Neural cell (in vitro differentiated cells): ENCODE measurements at regions not wholly inside any gene's neighbourhood (a gene's known extent, or its start where the extent isn't known, plus 50 kb on each side); places are given as distances from the start of the nearest gene placed in this dataset.
"Not testable (repeated sequence)": the region's sequence is repeated elsewhere in the genome, so short reads cannot be mapped to it uniquely, and the experiment has no call there.

Experiments used
- H2AFZ ChIP-seq: fragments of 200-600, 300-800 bp; sonication (generic), shearing (Covaris generic); 2 replicates; pipeline ENCODE4 v1.6.0; 2014; ENCODE audit warnings: low read depth, mild to moderate bottlenecking, antibody characterized with exemption, low read length, moderate library complexity
- H3F3A ChIP-seq: fragments of 200-600 bp; shearing (Covaris generic); 2 replicates; pipeline ENCODE4 v1.6.1; 2016; ENCODE audit warnings: mild to moderate bottlenecking, moderate library complexity, mixed read lengths, antibody characterized with exemption, low read length; ENCODE audit not compliant: insufficient read depth, poor library complexity, severe bottlenecking
- H3K27ac ChIP-seq: fragments of 200-600, 300-800 bp; sonication (generic), shearing (Covaris generic); 2 replicates; pipeline ENCODE4 v1.5.1; 2014; ENCODE audit warnings: mild to moderate bottlenecking, low read length, moderate library complexity
- H3K27me3 ChIP-seq: fragments of 300-800, 200-600 bp; sonication (generic), shearing (Covaris generic); 2 replicates; pipeline ENCODE4 v1.6.0; 2014; ENCODE audit warnings: mild to moderate bottlenecking, low read depth, low read length, moderate library complexity; ENCODE audit not compliant: insufficient read depth
- H3K36me3 ChIP-seq: fragments of 300-800, 200-600 bp; sonication (generic), shearing (Covaris generic); 2 replicates; pipeline ENCODE4 v1.5.1; 2014; ENCODE audit warnings: mild to moderate bottlenecking, antibody characterized with exemption, low read length, moderate library complexity; ENCODE audit not compliant: insufficient read depth
- H3K4me2 ChIP-seq: fragments of 300-800, 200-600 bp; sonication (generic), shearing (Covaris generic); 2 replicates; pipeline ENCODE4 v1.6.0; 2014; ENCODE audit warnings: mild to moderate bottlenecking, low read length
- H3K4me3 ChIP-seq: fragments of 300-800, 200-600 bp; sonication (generic), shearing (Covaris generic); 2 replicates; pipeline ENCODE4 v1.5.1; 2014; ENCODE audit warnings: mild to moderate bottlenecking, low read length, moderate library complexity
- H3K79me2 ChIP-seq: fragments of 200-600 bp; shearing (Covaris generic); replicated peaks from 2 replicates; pipeline ENCODE4 v1.6.0; 2014; ENCODE audit warnings: mild to moderate bottlenecking, low read length, moderate library complexity; ENCODE audit not compliant: insufficient read depth
- H3K9ac ChIP-seq: fragments of 300-800, 200-600 bp; sonication (generic), shearing (Covaris generic); 2 replicates; pipeline ENCODE4 v1.6.1; 2016; ENCODE audit warnings: mild to moderate bottlenecking, low read length, mixed read lengths
- H3K9me2 ChIP-seq: fragments of 200-600 bp; shearing (Covaris generic); 2 replicates; pipeline ENCODE4 v1.6.1; 2016; ENCODE audit warnings: mild to moderate bottlenecking, low read length, mixed read lengths; ENCODE audit not compliant: insufficient read depth
- H3K9me3 ChIP-seq: fragments of 200-600, 300-800 bp; sonication (generic), shearing (Covaris generic); 2 replicates; pipeline ENCODE4 v1.6.1; 2016; ENCODE audit warnings: mild to moderate bottlenecking, mixed run types, low read length, moderate library complexity, mixed read lengths
- H4K20me1 ChIP-seq: fragments of 200-600 bp; shearing (Covaris generic); 2 replicates; pipeline ENCODE4 v1.6.1; 2016; ENCODE audit warnings: mild to moderate bottlenecking, mixed run types; ENCODE audit not compliant: insufficient read depth
- CTCF ChIP-seq: fragments of 450-650 bp; IDR thresholded peaks from 2 replicates; pipeline ENCODE4 v1.5.1; 2014; ENCODE audit warnings: antibody characterized with exemption, mild to moderate bottlenecking, moderate library complexity; ENCODE audit not compliant: poor library complexity, severe bottlenecking
- EP300 ChIP-seq: fragments of 450-650 bp; conservative IDR thresholded peaks from 2 replicates; pipeline ENCODE4 v1.6.1; 2014; ENCODE audit warnings: antibody characterized with exemption, mild to moderate bottlenecking, moderate library complexity; ENCODE audit not compliant: poor library complexity, severe bottlenecking
- EZH2 ChIP-seq: fragments of 200-600, 300-800 bp; shearing (Covaris generic), sonication (generic); IDR thresholded peaks from 2 replicates; pipeline ENCODE4 v1.6.1; 2014; ENCODE audit warnings: antibody characterized with exemption, low read length, borderline replicate concordance, mild to moderate bottlenecking; ENCODE audit not compliant: insufficient read depth, poor library complexity, severe bottlenecking
- MXI1 ChIP-seq: fragments of 450-650 bp; conservative IDR thresholded peaks from 2 replicates; pipeline ENCODE4 v1.6.1; 2014; ENCODE audit warnings: antibody characterized with exemption, mild to moderate bottlenecking; ENCODE audit not compliant: poor library complexity, severe bottlenecking
- POLR2AphosphoS5 ChIP-seq: IDR thresholded peaks from 2 replicates; pipeline ENCODE4 v1.6.1; 2012
- RAD21 ChIP-seq: fragments of 450-650 bp; conservative IDR thresholded peaks from 2 replicates; pipeline ENCODE4 v1.6.1; 2014; ENCODE audit warnings: antibody characterized with exemption, mild to moderate bottlenecking, moderate library complexity
- SMC3 ChIP-seq: fragments of 450-650 bp; conservative IDR thresholded peaks from 2 replicates; pipeline ENCODE4 v1.6.1; 2014; ENCODE audit warnings: antibody characterized with exemption, mild to moderate bottlenecking, moderate library complexity; ENCODE audit not compliant: poor library complexity
- TAF1 ChIP-seq: IDR thresholded peaks from 2 replicates; pipeline ENCODE4 v1.6.1; 2012; ENCODE audit warnings: low read depth
- TF ChIP-seq, protein P1 (sequence below): IDR thresholded peaks from 2 replicates; pipeline ENCODE4 v1.6.1; 2012; ENCODE audit warnings: borderline replicate concordance

DNA sequence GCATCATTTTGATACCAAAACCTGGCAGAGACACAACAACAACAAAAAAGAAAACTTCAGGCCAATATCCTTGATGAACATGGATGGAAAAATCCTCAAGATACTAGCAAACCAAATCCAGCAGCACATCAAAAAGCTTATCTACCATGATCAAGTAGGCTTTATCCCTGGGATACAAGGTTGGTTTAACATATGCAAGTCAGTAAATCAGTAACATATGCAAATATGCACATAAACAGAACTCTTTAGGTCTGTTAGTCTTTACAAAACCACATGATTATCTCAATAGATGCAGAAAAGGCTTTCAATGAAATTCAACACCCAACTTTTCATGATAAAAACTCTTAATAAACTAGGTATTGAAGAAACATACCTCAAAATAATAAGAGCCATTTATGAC, 587.5 kb upstream of the CELF4 start:
- H3K27me3 ChIP-seq, H3K9ac ChIP-seq, H3K4me3 ChIP-seq, H3K79me2 ChIP-seq, H3F3A ChIP-seq, H3K4me2 ChIP-seq, H2AFZ ChIP-seq, H4K20me1 ChIP-seq, H3K9me3 ChIP-seq, H3K27ac ChIP-seq, H3K36me3 ChIP-seq, H3K9me2 ChIP-seq: not testable (repeated sequence)

DNA sequence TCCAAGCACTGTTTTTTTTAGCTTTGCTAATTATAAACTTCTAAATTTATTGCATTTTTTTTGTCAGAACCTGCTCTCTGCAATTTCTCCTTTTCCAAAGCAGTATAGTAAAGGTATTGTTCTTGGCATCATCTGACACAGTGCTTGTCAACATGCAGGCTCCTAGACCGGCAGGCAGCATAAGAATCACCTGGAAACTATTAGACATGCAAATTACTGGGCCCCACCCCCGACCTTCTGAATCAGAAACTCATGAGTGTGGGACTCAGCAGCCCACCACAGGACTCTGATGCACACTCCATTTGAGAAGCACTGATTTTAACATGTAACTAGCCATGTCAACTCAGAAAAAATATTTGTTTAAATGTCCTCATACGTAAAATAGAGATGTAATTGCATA, 551.1 kb upstream of the CELF4 start:
- Histone ChIP-seq H2AFZ (no peak overlapping the region), H3K27ac (no peak overlapping the region), H3K9me3 (no peaks in the 10 kb centered on the region), H3F3A (no peaks in the 10 kb centered on the region), H3K36me3 (no peaks in the 10 kb centered on the region), H3K4me3 (no peak overlapping the region), H3K27me3 (no peaks in the 10 kb centered on the region), H3K9me2 (no peaks in the 10 kb centered on the region), H3K9ac (no peak overlapping the region), H4K20me1 (no peaks in the 10 kb centered on the region), H3K4me2 (no peak overlapping the region), H3K79me2 (no peaks in the 10 kb centered on the region)
- TF ChIP-seq SMC3 (no peak), RAD21 (no peak)
- TF ChIP-seq, protein P1, sequence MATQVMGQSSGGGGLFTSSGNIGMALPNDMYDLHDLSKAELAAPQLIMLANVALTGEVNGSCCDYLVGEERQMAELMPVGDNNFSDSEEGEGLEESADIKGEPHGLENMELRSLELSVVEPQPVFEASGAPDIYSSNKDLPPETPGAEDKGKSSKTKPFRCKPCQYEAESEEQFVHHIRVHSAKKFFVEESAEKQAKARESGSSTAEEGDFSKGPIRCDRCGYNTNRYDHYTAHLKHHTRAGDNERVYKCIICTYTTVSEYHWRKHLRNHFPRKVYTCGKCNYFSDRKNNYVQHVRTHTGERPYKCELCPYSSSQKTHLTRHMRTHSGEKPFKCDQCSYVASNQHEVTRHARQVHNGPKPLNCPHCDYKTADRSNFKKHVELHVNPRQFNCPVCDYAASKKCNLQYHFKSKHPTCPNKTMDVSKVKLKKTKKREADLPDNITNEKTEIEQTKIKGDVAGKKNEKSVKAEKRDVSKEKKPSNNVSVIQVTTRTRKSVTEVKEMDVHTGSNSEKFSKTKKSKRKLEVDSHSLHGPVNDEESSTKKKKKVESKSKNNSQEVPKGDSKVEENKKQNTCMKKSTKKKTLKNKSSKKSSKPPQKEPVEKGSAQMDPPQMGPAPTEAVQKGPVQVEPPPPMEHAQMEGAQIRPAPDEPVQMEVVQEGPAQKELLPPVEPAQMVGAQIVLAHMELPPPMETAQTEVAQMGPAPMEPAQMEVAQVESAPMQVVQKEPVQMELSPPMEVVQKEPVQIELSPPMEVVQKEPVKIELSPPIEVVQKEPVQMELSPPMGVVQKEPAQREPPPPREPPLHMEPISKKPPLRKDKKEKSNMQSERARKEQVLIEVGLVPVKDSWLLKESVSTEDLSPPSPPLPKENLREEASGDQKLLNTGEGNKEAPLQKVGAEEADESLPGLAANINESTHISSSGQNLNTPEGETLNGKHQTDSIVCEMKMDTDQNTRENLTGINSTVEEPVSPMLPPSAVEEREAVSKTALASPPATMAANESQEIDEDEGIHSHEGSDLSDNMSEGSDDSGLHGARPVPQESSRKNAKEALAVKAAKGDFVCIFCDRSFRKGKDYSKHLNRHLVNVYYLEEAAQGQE: no peak

GRCh38 chr18:38115201-38115600, 549.6 kb upstream of the CELF4 start:
- Histone ChIP-seq H3K9me3 (no peaks in the 10 kb centered on the region), H3K79me2 (no peaks in the 10 kb centered on the region), H3K27ac (no peak overlapping the region), H4K20me1 (no peaks in the 10 kb centered on the region), H3K9me2 (no peaks in the 10 kb centered on the region), H3F3A (no peaks in the 10 kb centered on the region), H3K27me3 (no peaks in the 10 kb centered on the region), H2AFZ (no peak overlapping the region), H3K9ac (no peak overlapping the region), H3K4me2 (no peak overlapping the region), H3K4me3 (no peak overlapping the region), H3K36me3 (no peaks in the 10 kb centered on the region)
- TF ChIP-seq MXI1 (no peak), RAD21 (no peak), SMC3 (no peak), CTCF (no peak), EP300 (no peak), POLR2AphosphoS5 (no peak), EZH2 (no peak), TAF1 (no peak)
- TF ChIP-seq, protein P1: no peak
